ENCODE measurements at regions not wholly inside any gene's neighbourhood (a gene's known extent, or its start where the extent isn't known, plus 50 kb on each side); places are given as distances from the start of the nearest gene placed in this dataset.

GRCh38 chr10:104584541-104584940 lies 56.5 kb upstream of the SORCS3 start:
- H3K27me3 ChIP-seq: no peaks in the 10 kb centered on the region
- H3K36me3 ChIP-seq: no peaks in the 10 kb centered on the region
- TF ChIP-seq POLR2A (IDR thresholded peaks at IDR 0.05) (no peak), CTCF (IDR thresholded peaks at IDR 0.05) (no peak)
- no peak overlapping the region for H3K27ac ChIP-seq
- H3K9me3 ChIP-seq: no peaks in the 10 kb centered on the region
- no peaks in the 10 kb centered on the region for H3K4me1 ChIP-seq
- H3K4me3 ChIP-seq: no peak overlapping the region
- DNase-seq: no peak

GRCh38 chr10:104587751-104588150 lies 53.3 kb upstream of the SORCS3 start:
- no peak for DNase-seq
- H3K36me3 ChIP-seq: no peaks in the 10 kb centered on the region
- H3K9me3 ChIP-seq: no peaks in the 10 kb centered on the region
- H3K27me3 ChIP-seq: no peaks in the 10 kb centered on the region
- no peak overlapping the region for H3K4me3 ChIP-seq
- TF ChIP-seq CTCF (IDR thresholded peaks at IDR 0.05) (no peak), POLR2A (IDR thresholded peaks at IDR 0.05) (no peak)
- H3K27ac ChIP-seq: no peak overlapping the region
- no peaks in the 10 kb centered on the region for H3K4me1 ChIP-seq

GRCh38 chr10:104589431-104589830 lies 51.7 kb upstream of the SORCS3 start:
- Histone ChIP-seq H3K4me3 (no peak overlapping the region), H3K27me3 (no peaks in the 10 kb centered on the region), H3K27ac (no peak overlapping the region), H3K9me3 (no peaks in the 10 kb centered on the region), H3K36me3 (no peaks in the 10 kb centered on the region), H3K4me1 (no peaks in the 10 kb centered on the region)
- no peak for DNase-seq
- TF ChIP-seq CTCF (IDR thresholded peaks at IDR 0.05) (no peak), POLR2A (IDR thresholded peaks at IDR 0.05) (no peak)

GRCh38 chr10:104589871-104590270 lies 51.2 kb upstream of the SORCS3 start:
- TF ChIP-seq CTCF (IDR thresholded peaks at IDR 0.05) (no peak), POLR2A (IDR thresholded peaks at IDR 0.05) (no peak)
- DNase-seq: no peak
- H3K4me1 ChIP-seq: no peaks in the 10 kb centered on the region
- H3K27ac ChIP-seq: no peak overlapping the region
- H3K4me3 ChIP-seq: no peak overlapping the region
- no peaks in the 10 kb centered on the region for H3K27me3 ChIP-seq
- H3K36me3 ChIP-seq: no peaks in the 10 kb centered on the region
- H3K9me3 ChIP-seq: no peaks in the 10 kb centered on the region
